Loucy (cell line): ENCODE measurements at regions not wholly inside any gene's neighbourhood (a gene's known extent, or its start where the extent isn't known, plus 50 kb on each side); places are given as distances from the start of the nearest gene placed in this dataset.

ENCODE experiments used
- H2AFZ ChIP-seq: fragments of 200-600 bp; sonication (generic); 2 replicates; pipeline ENCODE4 v1.6.0; 2016; ENCODE audit warnings: antibody characterized with exemption, mild to moderate bottlenecking, low read length, moderate library complexity
- H3F3A ChIP-seq: fragments of 200-600 bp; 2 replicates; pipeline ENCODE4 v1.6.0; 2016; ENCODE audit warnings: antibody characterized with exemption, low read depth, mild to moderate bottlenecking
- H3K27me3 ChIP-seq: fragments of 200-600 bp; sonication (generic); 2 replicates; pipeline ENCODE4 v1.6.1; 2014; ENCODE audit warnings: low read length, mild to moderate bottlenecking; ENCODE audit not compliant: insufficient read depth, poor library complexity, severe bottlenecking
- H3K36me3 ChIP-seq: fragments of 200-600 bp; sonication (generic); 2 replicates; pipeline ENCODE4 v1.6.1; 2016; ENCODE audit warnings: low read length; ENCODE audit not compliant: insufficient read depth
- H3K4me1 ChIP-seq: fragments of 200-600 bp; sonication (generic); 2 replicates; pipeline ENCODE4 v1.5.1; 2014; ENCODE audit warnings: low read length, mild to moderate bottlenecking; ENCODE audit not compliant: insufficient read depth, poor library complexity, severe bottlenecking
- H3K4me2 ChIP-seq: fragments of 200-600 bp; sonication (generic); 2 replicates; pipeline ENCODE4 v1.6.0; 2014; ENCODE audit warnings: antibody characterized with exemption, low read length, low read depth, mild to moderate bottlenecking; ENCODE audit not compliant: poor library complexity, severe bottlenecking
- H3K4me3 ChIP-seq: fragments of 200-600 bp; sonication (generic); 2 replicates; pipeline ENCODE4 v1.5.1; 2014; ENCODE audit warnings: low read length, mild to moderate bottlenecking, mixed read lengths; ENCODE audit not compliant: poor library complexity, severe bottlenecking
- H3K79me2 ChIP-seq: fragments of 200-600 bp; sonication (generic); 2 replicates; pipeline ENCODE4 v1.6.1; 2014; ENCODE audit warnings: low read length; ENCODE audit not compliant: insufficient read depth
- H3K9ac ChIP-seq: fragments of 200-600 bp; sonication (generic); 2 replicates; pipeline ENCODE4 v1.6.0; 2014; ENCODE audit warnings: mild to moderate bottlenecking, low read depth, low read length, moderate library complexity; ENCODE audit not compliant: poor library complexity, severe bottlenecking
- H3K9me2 ChIP-seq: fragments of 200-600 bp; sonication (generic); replicated peaks from 2 replicates; pipeline ENCODE4 v1.6.1; 2016; ENCODE audit warnings: low read depth, low read length, mixed read lengths
- H3K9me3 ChIP-seq: fragments of 200-600 bp; sonication (generic); 2 replicates; pipeline ENCODE4 v1.6.1; 2014; ENCODE audit warnings: mild to moderate bottlenecking, antibody characterized with exemption, low read length, low read depth; ENCODE audit not compliant: insufficient read depth
- H4K20me1 ChIP-seq: fragments of 200-600 bp; sonication (generic); 2 replicates; pipeline ENCODE4 v1.6.0; 2014; ENCODE audit warnings: antibody characterized with exemption, low read length, mild to moderate bottlenecking; ENCODE audit not compliant: insufficient read depth, poor library complexity, severe bottlenecking
- CTCF ChIP-seq: fragments of 200-600 bp; sonication (generic); conservative IDR thresholded peaks from 2 replicates; pipeline ENCODE4 v1.5.1; 2014; ENCODE audit warnings: mild to moderate bottlenecking, antibody characterized with exemption, low read length
- EZH2phosphoT487 ChIP-seq: fragments of 200-600 bp; IDR thresholded peaks from 2 replicates; pipeline ENCODE4 v1.6.1; 2018; ENCODE audit warnings: antibody characterized with exemption, mild to moderate bottlenecking, moderate library complexity, borderline replicate concordance

- Histone ChIP-seq H3K9ac (no peak overlapping the region), H3K9me2 (no peaks in the 10 kb centered on the region), H4K20me1 (no peaks in the 10 kb centered on the region), H3F3A (no peaks in the 10 kb centered on the region), H3K9me3 (no peaks in the 10 kb centered on the region), H3K4me2 (no peak overlapping the region), H3K79me2 (no peaks in the 10 kb centered on the region), H3K4me3 (no peak overlapping the region), H3K4me1 (no peaks in the 10 kb centered on the region), H3K27me3 (no peaks in the 10 kb centered on the region), H2AFZ (no peak overlapping the region), H3K36me3 (no peaks in the 10 kb centered on the region)
- no peak for TF ChIP-seq EZH2phosphoT487
- TF ChIP-seq CTCF = no peak
Measured at GRCh38 chr10:18759575-18759974, 100.3 kb downstream of the ARL5B start.

- Histone ChIP-seq H3K79me2 (no peaks in the 10 kb centered on the region), H3K27me3 (no peaks in the 10 kb centered on the region), H2AFZ (no peak overlapping the region), H3K9me3 (no peaks in the 10 kb centered on the region), H3K36me3 (no peaks in the 10 kb centered on the region), H3K4me2 (no peak overlapping the region), H3K4me3 (no peak overlapping the region), H4K20me1 (no peaks in the 10 kb centered on the region), H3K4me1 (no peaks in the 10 kb centered on the region), H3K9me2 (no peaks in the 10 kb centered on the region), H3F3A (no peaks in the 10 kb centered on the region), H3K9ac (no peak overlapping the region)
- no peak for TF ChIP-seq CTCF
Measured at GRCh38 chr10:18760836-18761235, 101.6 kb downstream of the ARL5B start.

- H3K9ac ChIP-seq = no peak overlapping the region
- H3K36me3 ChIP-seq = no peaks in the 10 kb centered on the region
- TF ChIP-seq CTCF (no peak), EZH2phosphoT487 (no peak)
- no peaks in the 10 kb centered on the region for H3K27me3 ChIP-seq
- no peak overlapping the region for H2AFZ ChIP-seq
- H3K4me3 ChIP-seq = no peak overlapping the region
- no peaks in the 10 kb centered on the region for H3K79me2 ChIP-seq
- H3K4me1 ChIP-seq = no peaks in the 10 kb centered on the region
- no peaks in the 10 kb centered on the region for H3F3A ChIP-seq
- H3K9me2 ChIP-seq = no peaks in the 10 kb centered on the region
- H3K4me2 ChIP-seq = no peak overlapping the region
- no peaks in the 10 kb centered on the region for H3K9me3 ChIP-seq
- no peaks in the 10 kb centered on the region for H4K20me1 ChIP-seq
Measured at GRCh38 chr10:18767981-18768380, 108.8 kb downstream of the ARL5B start.
